RWPE1 (cell line): ENCODE measurements at regions not wholly inside any gene's neighbourhood (a gene's known extent, or its start where the extent isn't known, plus 50 kb on each side); places are given as distances from the start of the nearest gene placed in this dataset.

Experiments used
- CTCF ChIA-PET: fragments of 350-600 bp; sonication (Branson Sonifier 250); formaldehyde crosslinking; extraction: SDS; loops from one replicate; lab custom pipeline; 2021; lab: Yijun Ruan, JAX
- POLR2A ChIA-PET: fragments of 400-600 bp; formaldehyde crosslinking; extraction: SDS; loops from one replicate; lab custom pipeline; 2020; ENCODE audit warnings: antibody characterized with exemption; ENCODE audit not compliant: low non-redundant PET; lab: Yijun Ruan, JAX
- DNase-seq: peaks from one replicate; pipeline ENCODE4 v3.0.0; 2012; ENCODE audit warnings: low spot score
- H3K27ac ChIP-seq: fragments of 450-650 bp; 2 replicates; pipeline ENCODE4 v1.5.1; 2017
- CTCF ChIP-seq: fragments of 450-650 bp; conservative IDR thresholded peaks from 2 replicates; pipeline ENCODE4 v1.5.1; 2017; ENCODE audit warnings: low read depth, mild to moderate bottlenecking

- TF ChIP-seq CTCF: no peak
- ChIA-PET POLR2A (no interaction called here), CTCF (no interaction called here)
- H3K27ac ChIP-seq: no peak overlapping the region
- no peak for DNase-seq
Observed at GRCh38 chr5:175382171-175382570, 61.8 kb downstream of the DRD1 start.

- CTCF ChIA-PET: interaction anchor here (0.6 to 0.7 kb wide), 2 partner anchors 87 to 153 kb away, joined by 3 to 4 read pairs; no protein-coding TSS in a partner anchor
- POLR2A ChIA-PET: no interaction called here
- no peak for DNase-seq
- no peak for TF ChIP-seq CTCF
- no peak overlapping the region for H3K27ac ChIP-seq
Observed at GRCh38 chr5:175381130-175381529, 62.9 kb downstream of the DRD1 start.

- no peak for DNase-seq
- H3K27ac ChIP-seq: no peak overlapping the region
- no peak for TF ChIP-seq CTCF
- ChIA-PET POLR2A (no interaction called here), CTCF (interaction anchor here (0.6 to 1.2 kb wide), 2 partner anchors 84 to 154 kb away, joined by 4 read pairs; no protein-coding TSS in a partner anchor)
Observed at GRCh38 chr5:175380701-175381100, 63.3 kb downstream of the DRD1 start.

GRCh38 chr5:175379867-175380266 is 64.1 kb downstream of the DRD1 start:
- CTCF ChIA-PET: interaction anchor here (1.2 kb wide), 2 partner anchors 64 to 85 kb away, joined by 4 to 6 read pairs; partner anchors contain the start of gene DRD1
- POLR2A ChIA-PET: no interaction called here
- DNase-seq: no peak
- no peak for TF ChIP-seq CTCF
- H3K27ac ChIP-seq: no peak overlapping the region

- ChIA-PET POLR2A (interaction anchor here (0.7 kb wide), 1 partner anchor 185 kb away, joined by 3 read pairs; no protein-coding TSS in a partner anchor), CTCF (interaction anchor here (1.0 to 1.2 kb wide), 3 partner anchors 9 to 66 kb away, joined by 3 to 6 read pairs (median 6); partner anchors contain the start of gene DRD1)
- DNase-seq: peak; percentile 89
- no peak overlapping the region for H3K27ac ChIP-seq
- no peak for TF ChIP-seq CTCF
Observed at GRCh38 chr5:175378444-175379028, 65.4 kb downstream of the DRD1 start.

- H3K27ac ChIP-seq: no peak overlapping the region
- ChIA-PET POLR2A (no interaction called here), CTCF (interaction anchor here (0.6 to 1.1 kb wide), 4 partner anchors 10 to 337 kb away, joined by 3 to 6 read pairs (median 4); no protein-coding TSS in a partner anchor)
- no peak for TF ChIP-seq CTCF
- no peak for DNase-seq
Observed at GRCh38 chr5:175377816-175378215, 66.2 kb downstream of the DRD1 start.
